Pancreas (tissue), 10 donors: ENCODE measurements at regions not wholly inside any gene's neighbourhood (a gene's known extent, or its start where the extent isn't known, plus 50 kb on each side); places are given as distances from the start of the nearest gene placed in this dataset.

Experiments
- ATAC-seq, 4 donors: fragments of 200-7000 bp; cut with Tn5 transposase; one replicate each; pipeline versions ENCODE4 v1.8.0 to v1.9.1; 2020; ENCODE audit warnings: mild to moderate bottlenecking in 4 of 4, moderate library complexity in 4 of 4
- DNase-seq, 6 donors: peaks; one replicate each; pipeline ENCODE4 v3.0.0-alpha.2; 2020
- FAIRE-seq: peaks from 2 replicates; lab custom pipeline; 2012; peaks lifted over from hg19 to GRCh38; lab: Jason Lieb, UNC
- H3K27ac ChIP-seq, 4 donors: fragments of 200-600 bp; sonication (generic); 1 replicate in 3 of 4; 2 replicates in 1 of 4; pipeline versions ENCODE4 v1.5.0 to v1.8.0; 2020
- H3K27me3 ChIP-seq, 4 donors: fragments of 200-600 bp; one replicate each; pipeline ENCODE4 v1.8.0; 2021
- H3K36me3 ChIP-seq, 3 donors: fragments of 200-600 bp; sonication (generic) in 1 of 3; one replicate each; pipeline versions ENCODE4 v1.5.0 to v1.8.0; 2020 to 2021
- H3K4me1 ChIP-seq, 3 donors: fragments of 200-600 bp; one replicate each; pipeline ENCODE4 v1.8.0; 2021
- H3K4me3 ChIP-seq, 4 donors: fragments of 200-600 bp; sonication (generic) in 2 of 4; one replicate each; pipeline versions ENCODE4 v1.5.0 to v1.8.0; 2020 to 2021
- H3K9me3 ChIP-seq, 4 donors: fragments of 200-600 bp; one replicate each; pipeline ENCODE4 v1.8.0; 2021
- WGBS, 2 donors: extraction: QIAGEN DNeasy Blood & Tissue Kit; methylation state at CpG; one replicate each; pipeline ENCODE4 v1.1.7; 2013; 5-methylcytosine and 5-hydroxymethylcytosine counted together
- intact Hi-C, 3 donors: fragments of 100-400 bp; cut with DNase I; formaldehyde crosslinking; loops; one replicate each; pipeline versions ENCODE4 v1.11.1 to v1.14.2; 2022
- TF ChIP-seq, protein P1 (sequence below), 4 donors: fragments of 200-600 bp; sonication (generic) in 3 of 4; IDR thresholded peaks; one replicate each; pipeline versions ENCODE4 v1.5.0 to v1.8.0; 2021; ENCODE audit warnings: antibody characterized with exemption in 4 of 4
- donor health status: healthy with polysubstance abuse.
- donor health status: DM: no; HTN: no; CAD: no; lungs with moderate emphysema.
- donor health status: DM: no; HTN: no; CAD: no.
- donor health status: control.
- donor health status: control.
- donor health status: Bipolar disorder and iron deficiency.
- donor health status: DM: yes; HTN: yes; CAD: no.
- donor health status: DM: no; HTN: no; CAD: no.
- donor health status: DM: no; HTN: no; CAD: no.
- donor health status: DM: yes; HTN: yes; CAD: no.

DNA sequence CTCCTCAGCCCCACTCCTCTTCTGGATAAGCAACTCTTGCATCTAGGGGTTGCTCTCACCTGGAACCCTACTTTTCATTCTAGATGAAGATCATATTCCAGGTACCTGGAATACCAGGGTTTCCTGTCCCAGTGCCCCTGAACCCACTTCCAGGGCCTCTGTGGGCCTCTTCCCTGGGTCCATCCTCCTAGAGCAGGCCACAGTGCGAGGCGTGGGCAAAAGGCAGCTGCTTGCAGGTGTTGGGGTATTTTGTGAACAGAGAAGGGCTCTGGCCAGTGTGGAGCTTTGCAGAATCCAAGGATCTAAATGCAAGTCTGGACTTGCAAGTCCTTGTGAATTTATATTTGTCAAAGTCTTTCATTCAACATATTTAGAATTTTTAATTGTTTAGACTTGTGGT, 240.4 kb upstream of the POU3F1 start:
- intact Hi-C loops, result no loop called here
- no peaks in the 10 kb centered on the region for H3K9me3 ChIP-seq
- no peak for FAIRE-seq
- DNase-seq, result no peak
- H3K27ac ChIP-seq, result no peak overlapping the region
- TF ChIP-seq, protein P1, sequence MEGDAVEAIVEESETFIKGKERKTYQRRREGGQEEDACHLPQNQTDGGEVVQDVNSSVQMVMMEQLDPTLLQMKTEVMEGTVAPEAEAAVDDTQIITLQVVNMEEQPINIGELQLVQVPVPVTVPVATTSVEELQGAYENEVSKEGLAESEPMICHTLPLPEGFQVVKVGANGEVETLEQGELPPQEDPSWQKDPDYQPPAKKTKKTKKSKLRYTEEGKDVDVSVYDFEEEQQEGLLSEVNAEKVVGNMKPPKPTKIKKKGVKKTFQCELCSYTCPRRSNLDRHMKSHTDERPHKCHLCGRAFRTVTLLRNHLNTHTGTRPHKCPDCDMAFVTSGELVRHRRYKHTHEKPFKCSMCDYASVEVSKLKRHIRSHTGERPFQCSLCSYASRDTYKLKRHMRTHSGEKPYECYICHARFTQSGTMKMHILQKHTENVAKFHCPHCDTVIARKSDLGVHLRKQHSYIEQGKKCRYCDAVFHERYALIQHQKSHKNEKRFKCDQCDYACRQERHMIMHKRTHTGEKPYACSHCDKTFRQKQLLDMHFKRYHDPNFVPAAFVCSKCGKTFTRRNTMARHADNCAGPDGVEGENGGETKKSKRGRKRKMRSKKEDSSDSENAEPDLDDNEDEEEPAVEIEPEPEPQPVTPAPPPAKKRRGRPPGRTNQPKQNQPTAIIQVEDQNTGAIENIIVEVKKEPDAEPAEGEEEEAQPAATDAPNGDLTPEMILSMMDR (IDR thresholded peaks at IDR 0.05), result no peak
- H3K36me3 ChIP-seq, result no peaks in the 10 kb centered on the region
- H3K4me3 ChIP-seq, result no peak overlapping the region
- no peaks in the 10 kb centered on the region for H3K4me1 ChIP-seq
- 80 to 85% methylated on average over 2 of the region's 2 CpGs for WGBS, 2 donors
- H3K27me3 ChIP-seq, result no peaks in the 10 kb centered on the region
- no peak for ATAC-seq

DNA sequence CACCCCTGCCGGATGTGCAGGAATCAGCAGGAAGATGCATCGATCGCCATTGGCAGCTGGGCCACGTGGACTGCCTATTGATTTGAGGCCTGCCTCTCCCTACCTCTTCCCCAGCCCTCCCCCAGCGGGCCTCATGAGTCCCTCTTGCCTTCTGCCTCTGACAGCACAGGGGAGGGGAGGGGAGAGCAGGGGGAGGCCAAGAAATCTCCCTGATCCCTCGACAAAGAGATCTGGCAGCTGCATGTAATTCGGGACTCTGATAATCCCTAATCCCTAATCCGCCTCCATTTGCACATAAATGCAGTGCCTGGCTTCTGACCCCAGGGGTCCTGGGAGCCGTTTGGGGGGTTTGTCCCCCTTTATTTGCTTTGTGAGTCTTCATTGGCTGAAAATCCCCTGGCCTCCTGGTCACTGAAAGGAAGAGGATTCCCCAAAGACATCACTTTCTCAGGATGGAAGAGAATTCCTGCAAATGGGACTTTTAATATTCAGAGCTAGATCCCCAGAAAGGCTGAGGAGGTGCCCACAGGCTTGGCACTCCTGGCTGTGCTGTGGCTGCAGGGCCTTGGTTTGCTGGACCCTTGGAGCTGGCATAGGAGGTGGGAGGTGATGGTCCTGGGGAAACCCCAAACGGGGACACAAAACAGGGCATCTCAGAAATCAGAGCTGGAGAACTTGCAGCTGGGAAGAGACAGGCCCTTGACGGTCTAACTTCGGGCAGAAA, 239.4 kb upstream of the POU3F1 start:
- DNase-seq (no peak), ATAC-seq (no peak), FAIRE-seq (no peak)
- Histone ChIP-seq H3K36me3 (no peaks in the 10 kb centered on the region), H3K27ac (no peak overlapping the region), H3K27me3 (no peaks in the 10 kb centered on the region), H3K4me3 (no peak overlapping the region), H3K4me1 (no peaks in the 10 kb centered on the region), H3K9me3 (no peaks in the 10 kb centered on the region)
- intact Hi-C loops, result no loop called here
- TF ChIP-seq, protein P1 (IDR thresholded peaks at IDR 0.05), result no peak
- 35 to 36% methylated on average over 11 to 12 of the region's 12 CpGs for WGBS, 2 donors

DNA sequence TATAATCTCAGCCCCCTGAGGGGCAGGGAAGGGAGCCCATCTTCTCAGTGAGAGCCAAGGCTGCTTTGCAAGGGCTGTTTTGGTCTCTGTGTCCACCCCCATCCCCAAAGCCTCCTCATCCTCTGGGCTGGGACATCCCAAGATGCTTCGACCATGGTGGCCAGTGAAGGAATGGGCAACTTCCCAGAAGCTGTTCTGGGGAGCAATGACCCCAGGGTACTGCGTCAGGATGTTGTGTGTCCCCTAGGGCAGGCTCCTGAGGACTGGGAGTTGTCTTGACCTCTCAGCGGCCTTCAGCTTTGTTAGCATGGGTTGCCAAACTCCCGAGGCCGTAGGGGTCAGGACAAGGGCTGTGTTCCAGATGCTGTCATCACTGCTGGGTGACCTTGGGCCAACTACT, 238.4 kb upstream of the POU3F1 start:
- no peak for ATAC-seq
- Histone ChIP-seq H3K4me1 (no peaks in the 10 kb centered on the region), H3K36me3 (no peaks in the 10 kb centered on the region), H3K9me3 (no peaks in the 10 kb centered on the region), H3K27ac (no peak overlapping the region), H3K27me3 (no peaks in the 10 kb centered on the region), H3K4me3 (no peak overlapping the region)
- DNase-seq, result no peak
- intact Hi-C loops, result no loop called here
- no peak for FAIRE-seq
- 51 to 60% methylated on average over 5 of the region's 5 CpGs for WGBS, 2 donors
- TF ChIP-seq, protein P1 (IDR thresholded peaks at IDR 0.05), result no peak

DNA sequence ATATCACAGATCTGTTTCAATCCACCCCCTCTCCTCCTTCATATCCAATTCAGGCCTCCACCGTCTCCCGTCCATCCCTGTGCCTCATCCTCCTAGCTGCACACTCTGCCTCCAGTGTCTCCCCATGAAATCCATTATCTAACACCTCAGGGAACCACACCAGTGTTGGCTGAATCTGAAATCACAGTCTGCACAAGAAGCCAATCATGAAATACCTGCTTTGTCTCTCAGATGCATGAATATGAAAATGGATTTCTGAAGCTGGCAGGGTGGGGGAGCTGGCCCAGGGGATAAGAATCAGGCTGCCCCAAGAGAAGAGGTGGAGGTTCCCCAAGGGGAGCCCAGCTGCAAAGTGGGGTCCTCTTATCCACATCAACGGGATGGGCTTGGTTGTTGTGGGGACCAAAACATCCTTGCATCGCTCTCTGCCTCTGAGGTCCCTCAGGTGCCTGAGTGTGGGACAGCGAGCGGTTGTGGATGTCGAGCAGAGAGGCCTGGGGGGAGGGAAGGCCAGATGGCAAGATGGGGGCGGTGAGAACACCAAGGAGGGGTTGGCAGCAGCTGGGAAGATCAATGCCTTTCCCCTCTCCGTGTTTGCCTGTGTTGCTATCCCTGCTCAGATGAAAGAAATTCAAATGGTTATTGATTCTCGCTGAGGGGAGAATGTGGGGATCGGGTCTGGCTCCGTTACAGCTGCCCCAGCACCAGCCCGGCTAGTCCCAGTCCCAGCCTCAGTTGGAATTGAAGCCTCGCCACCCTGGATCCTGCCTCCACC, 237.3 kb upstream of the POU3F1 start:
- no peaks in the 10 kb centered on the region for H3K4me1 ChIP-seq
- no peaks in the 10 kb centered on the region for H3K27me3 ChIP-seq
- WGBS, 2 donors, result 29 to 38% methylated on average over 14 of the region's 14 CpGs
- intact Hi-C loops, result no loop called here
- FAIRE-seq, result no peak
- no peaks in the 10 kb centered on the region for H3K9me3 ChIP-seq
- ATAC-seq, result no peak
- DNase-seq, result no peak
- H3K27ac ChIP-seq, result no peak overlapping the region
- H3K36me3 ChIP-seq, result no peaks in the 10 kb centered on the region
- no peak overlapping the region for H3K4me3 ChIP-seq
- TF ChIP-seq, protein P1 (IDR thresholded peaks at IDR 0.05), result no peak

DNA sequence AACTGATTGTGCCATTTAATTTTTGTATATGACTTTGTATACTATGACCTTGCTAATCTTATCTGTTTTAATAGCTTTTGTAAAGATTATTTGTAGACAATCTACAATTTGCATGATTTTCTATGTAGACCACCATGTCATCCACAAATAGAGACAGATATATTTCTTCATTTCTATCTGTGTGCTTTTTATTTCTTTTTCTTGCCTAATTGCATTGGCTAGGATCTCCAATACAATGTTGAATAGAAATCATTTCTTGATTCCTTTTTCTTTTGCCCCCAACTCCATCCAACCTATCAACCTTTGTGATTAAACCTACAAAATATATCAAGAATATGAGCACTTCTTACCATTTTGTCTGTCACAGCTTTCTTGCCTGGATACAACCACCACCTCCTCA, 232.6 kb upstream of the POU3F1 start:
- H3K27ac ChIP-seq, result no peak overlapping the region
- H3K36me3 ChIP-seq, result no peaks in the 10 kb centered on the region
- H3K4me3 ChIP-seq, result no peak overlapping the region
- intact Hi-C loops, result no loop called here
- no peaks in the 10 kb centered on the region for H3K4me1 ChIP-seq
- H3K27me3 ChIP-seq, result no peaks in the 10 kb centered on the region
- ATAC-seq, result no peak
- TF ChIP-seq, protein P1 (IDR thresholded peaks at IDR 0.05), result no peak
- no peaks in the 10 kb centered on the region for H3K9me3 ChIP-seq
- no peak for FAIRE-seq
- DNase-seq, result no peak
